Thyroid gland (tissue), 4 donors: ENCODE measurements at regions not wholly inside any gene's neighbourhood (a gene's known extent, or its start where the extent isn't known, plus 50 kb on each side); places are given as distances from the start of the nearest gene placed in this dataset.

Experiments
- POLR2A ChIP-seq, 2 donors: fragments of 450-650 bp; IDR thresholded peaks; one replicate each; pipeline ENCODE4 v1.6.1; 2017; ENCODE audit warnings: antibody characterized with exemption in 2 of 2, mild to moderate bottlenecking in 2 of 2, moderate library complexity in 1 of 2
- TF ChIP-seq, protein P1 (sequence below), 6 experiments: fragments of 200-600 bp in 3 of 6; fragments of 450-650 bp in 3 of 6; sonication (generic) in 3 of 6; IDR thresholded peaks; one replicate each; pipeline ENCODE4 v1.5.1; 2016 to 2019; ENCODE audit warnings: antibody characterized with exemption in 6 of 6, mild to moderate bottlenecking in 2 of 6, inconsistent platforms in 1 of 6, moderate library complexity in 1 of 6

DNA sequence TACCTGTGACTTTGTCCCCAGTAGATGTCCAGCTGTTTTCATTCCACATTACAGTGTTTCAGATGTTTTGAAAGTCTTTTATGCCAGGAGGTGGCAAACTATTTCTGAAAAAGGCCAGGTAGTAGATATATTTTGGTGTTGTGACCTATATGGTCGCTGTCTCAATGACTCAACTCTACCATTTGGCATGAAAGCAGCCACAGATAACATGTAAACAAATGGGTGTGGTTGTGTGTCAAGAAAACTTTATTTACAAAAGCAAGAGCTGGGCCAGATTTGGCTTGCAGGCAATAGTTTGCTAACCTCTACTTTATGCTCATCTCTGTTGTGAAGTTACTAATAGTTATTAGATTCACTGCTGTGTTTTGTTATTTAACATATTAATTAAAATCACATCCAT lies 728.7 kb upstream of the EEF2KMT start:
- no peak for TF ChIP-seq POLR2A (IDR thresholded peaks at IDR 0.05)
- TF ChIP-seq, protein P1, sequence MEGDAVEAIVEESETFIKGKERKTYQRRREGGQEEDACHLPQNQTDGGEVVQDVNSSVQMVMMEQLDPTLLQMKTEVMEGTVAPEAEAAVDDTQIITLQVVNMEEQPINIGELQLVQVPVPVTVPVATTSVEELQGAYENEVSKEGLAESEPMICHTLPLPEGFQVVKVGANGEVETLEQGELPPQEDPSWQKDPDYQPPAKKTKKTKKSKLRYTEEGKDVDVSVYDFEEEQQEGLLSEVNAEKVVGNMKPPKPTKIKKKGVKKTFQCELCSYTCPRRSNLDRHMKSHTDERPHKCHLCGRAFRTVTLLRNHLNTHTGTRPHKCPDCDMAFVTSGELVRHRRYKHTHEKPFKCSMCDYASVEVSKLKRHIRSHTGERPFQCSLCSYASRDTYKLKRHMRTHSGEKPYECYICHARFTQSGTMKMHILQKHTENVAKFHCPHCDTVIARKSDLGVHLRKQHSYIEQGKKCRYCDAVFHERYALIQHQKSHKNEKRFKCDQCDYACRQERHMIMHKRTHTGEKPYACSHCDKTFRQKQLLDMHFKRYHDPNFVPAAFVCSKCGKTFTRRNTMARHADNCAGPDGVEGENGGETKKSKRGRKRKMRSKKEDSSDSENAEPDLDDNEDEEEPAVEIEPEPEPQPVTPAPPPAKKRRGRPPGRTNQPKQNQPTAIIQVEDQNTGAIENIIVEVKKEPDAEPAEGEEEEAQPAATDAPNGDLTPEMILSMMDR (IDR thresholded peaks at IDR 0.05), result no peak
